HG02870 (cell line): ENCODE measurements at regions not wholly inside any gene's neighbourhood (a gene's known extent, or its start where the extent isn't known, plus 50 kb on each side); places are given as distances from the start of the nearest gene placed in this dataset.

Experiments
- ATAC-seq: cut with Tn5 transposase; IDR thresholded peaks from one replicate; pipeline ENCODE4 v1.9.1; 2021; ENCODE audit warnings: mild to moderate bottlenecking, moderate library complexity; ENCODE audit not compliant: unreplicated experiment

DNA sequence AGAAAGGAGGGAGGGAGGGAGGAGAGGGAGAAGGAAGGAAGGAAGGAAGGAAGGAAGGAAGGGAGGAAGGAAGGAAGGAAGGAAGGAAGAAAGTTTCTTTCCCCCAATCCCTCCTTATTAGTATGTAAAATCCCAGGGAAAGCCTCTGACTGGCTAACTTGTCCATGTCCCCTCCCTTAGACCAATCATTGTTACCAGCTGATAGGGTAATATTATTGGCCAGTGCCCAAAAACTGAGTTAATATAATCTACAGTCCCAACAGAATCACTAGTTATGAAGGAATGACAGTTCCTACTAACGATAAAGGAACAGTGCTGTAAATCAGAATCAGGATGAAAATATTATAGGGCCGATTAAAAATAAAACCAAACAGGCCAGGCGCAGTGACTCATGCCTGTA lies 53.6 kb upstream of the CCNG1 start:
- ATAC-seq, result no peak

DNA sequence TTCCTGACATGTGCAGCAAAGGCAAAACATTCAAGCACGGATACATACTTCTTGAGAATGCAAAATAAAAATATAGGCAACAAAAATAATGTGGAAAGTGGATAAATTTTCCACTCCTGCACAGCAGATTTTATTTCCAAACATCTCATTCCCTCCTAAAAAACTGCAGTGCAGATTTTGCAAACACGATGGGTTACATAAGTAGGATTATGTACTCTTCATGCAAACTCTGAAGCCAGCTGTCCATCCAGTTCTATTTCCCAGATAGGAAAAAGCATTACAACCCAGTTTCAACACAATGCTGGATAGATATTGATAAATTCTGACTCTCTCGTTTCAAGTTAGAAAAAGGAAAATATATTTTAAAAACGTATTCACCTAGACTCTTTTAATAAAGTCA lies 52.7 kb upstream of the CCNG1 start:
- no peak for ATAC-seq

DNA sequence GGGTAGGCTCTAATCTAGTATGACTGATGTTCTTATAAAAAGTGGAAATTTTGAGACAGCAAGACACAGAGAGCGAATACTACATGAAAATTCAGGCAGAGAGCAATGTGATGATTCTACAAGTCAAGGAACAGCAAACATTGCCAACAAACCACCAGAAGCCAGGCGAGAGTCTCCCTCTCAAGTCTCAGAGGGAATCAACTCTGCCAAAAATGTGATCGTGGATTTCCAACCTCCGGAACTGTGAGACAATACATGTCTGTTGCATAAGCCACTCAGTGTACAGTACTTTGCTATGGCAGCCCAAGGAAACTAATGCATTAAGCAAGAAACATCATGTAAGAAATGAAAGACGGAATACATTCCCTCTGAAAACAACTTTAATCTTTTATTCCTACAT lies 52.1 kb upstream of the CCNG1 start:
- ATAC-seq, result no peak

DNA sequence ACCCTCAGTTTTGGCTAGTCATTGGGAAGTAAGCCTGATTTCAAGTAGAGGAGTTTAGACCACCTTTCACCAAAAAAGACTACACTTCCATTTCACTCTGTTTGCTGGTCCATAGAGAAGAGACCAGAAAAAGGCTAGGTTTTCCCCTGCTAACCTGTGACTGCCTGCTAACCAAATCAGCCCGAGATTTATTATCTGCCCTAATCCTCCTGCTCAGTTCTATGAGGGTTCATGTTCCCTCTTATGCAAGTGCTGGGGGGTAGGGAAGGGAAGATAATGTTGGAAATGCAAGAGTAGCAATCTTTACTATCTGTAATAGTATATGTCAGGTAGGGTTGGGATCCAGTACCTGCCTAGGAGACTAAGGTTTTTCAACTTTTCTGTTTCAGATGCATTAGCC lies 51.6 kb upstream of the CCNG1 start:
- no peak for ATAC-seq

DNA sequence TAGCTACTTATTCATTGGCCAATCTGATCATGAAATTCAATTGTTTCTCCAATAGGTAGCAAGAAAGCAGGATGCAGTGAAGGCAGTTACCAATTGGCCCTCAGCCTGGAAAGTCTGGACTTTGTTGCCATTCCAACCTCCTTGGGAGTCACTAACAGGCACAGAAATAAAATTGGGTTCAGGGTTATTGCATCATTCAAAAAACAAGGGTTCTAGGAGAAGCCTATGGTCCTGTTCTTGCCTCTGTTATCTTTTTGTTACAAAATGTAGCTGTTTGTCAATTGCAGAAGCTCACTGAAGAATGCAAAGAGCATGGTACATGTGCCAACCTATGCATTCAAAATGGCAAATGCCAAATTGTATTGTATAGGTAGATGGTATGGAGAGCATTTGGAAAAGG lies 51.0 kb upstream of the CCNG1 start:
- no peak for ATAC-seq

DNA sequence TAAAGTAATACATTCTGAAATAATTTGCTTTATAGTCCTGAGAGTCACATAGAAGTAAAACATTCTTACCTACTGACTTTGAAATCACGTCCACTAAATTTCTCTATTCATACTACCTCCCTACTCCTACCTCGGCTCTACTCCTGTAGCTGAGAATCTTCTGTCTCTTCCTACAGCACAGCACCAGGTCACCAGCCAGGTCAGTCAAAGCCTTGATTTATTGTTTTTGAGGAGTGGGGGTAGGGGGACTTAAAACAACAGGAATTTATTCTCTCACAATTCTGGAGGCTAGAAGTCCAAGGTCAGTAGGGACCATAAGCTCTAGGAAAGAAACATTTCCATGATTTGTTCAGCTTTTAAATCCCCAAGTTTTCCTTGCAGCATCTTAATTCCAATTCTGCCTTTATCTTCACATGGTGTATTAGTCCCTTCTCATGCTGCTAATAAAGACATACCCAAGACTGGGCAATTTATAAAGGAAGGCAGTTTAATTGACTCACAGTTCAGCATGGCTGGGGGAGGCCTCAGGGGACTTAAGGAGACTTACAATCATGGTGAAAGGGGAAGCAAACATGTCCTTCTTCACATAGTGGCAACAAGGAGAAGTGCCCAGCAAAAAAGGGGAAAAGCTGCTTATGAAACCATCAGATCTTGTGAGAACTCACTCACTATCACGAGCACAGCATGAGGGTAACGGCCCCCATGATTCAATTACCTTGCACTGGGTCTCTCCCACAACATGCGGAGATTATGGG lies 49.6 kb upstream of the CCNG1 start:
- no peak for ATAC-seq
